Tibial nerve (tissue), 4 donors: ENCODE measurements at regions not wholly inside any gene's neighbourhood (a gene's known extent, or its start where the extent isn't known, plus 50 kb on each side); places are given as distances from the start of the nearest gene placed in this dataset.

Source experiments
- DNase-seq, 2 donors: peaks; one replicate each; pipeline ENCODE4 v3.0.0-alpha.2; 2019; ENCODE audit warnings: low spot score in 2 of 2
- H3K27ac ChIP-seq, 4 donors: fragments of 200-600 bp; sonication (generic) in 3 of 4; one replicate each; pipeline ENCODE4 v1.5.1; 2017 to 2019; ENCODE audit warnings: mild to moderate bottlenecking in 1 of 4
- H3K27me3 ChIP-seq, 2 donors: fragments of 200-600 bp; sonication (generic) in 1 of 2; one replicate each; pipeline versions ENCODE4 v1.5.1 to v1.6.0; 2017 to 2019
- H3K36me3 ChIP-seq, 3 donors: fragments of 200-600 bp; sonication (generic); one replicate each; pipeline ENCODE4 v1.5.1; 2018 to 2019
- H3K4me1 ChIP-seq, 4 donors: fragments of 200-600 bp; sonication (generic) in 3 of 4; one replicate each; pipeline ENCODE4 v1.5.1; 2017 to 2019
- H3K4me3 ChIP-seq, 4 donors: fragments of 200-600 bp; sonication (generic) in 3 of 4; one replicate each; pipeline ENCODE4 v1.5.1; 2017 to 2019; ENCODE audit warnings: mild to moderate bottlenecking in 1 of 4, moderate library complexity in 1 of 4
- H3K9me3 ChIP-seq, 4 donors: fragments of 200-600 bp; sonication (generic) in 3 of 4; one replicate each; pipeline ENCODE4 v1.5.1; 2017 to 2019
- EP300 ChIP-seq, 2 donors: sonication (generic); formaldehyde crosslinking; IDR thresholded peaks; one replicate each; pipeline ENCODE4 v1.6.1; 2017; ENCODE audit warnings: antibody characterized with exemption in 2 of 2, mild to moderate bottlenecking in 1 of 2
- POLR2A ChIP-seq, 2 donors: fragments of 450-650 bp; IDR thresholded peaks; one replicate each; pipeline ENCODE4 v1.6.1; 2017; ENCODE audit warnings: antibody characterized with exemption in 2 of 2, mild to moderate bottlenecking in 2 of 2, moderate library complexity in 2 of 2
- WGBS, 2 donors: methylation state at CpG; one replicate each; pipeline ENCODE4 v1.1.5; 2018; 5-methylcytosine and 5-hydroxymethylcytosine counted together
- TF ChIP-seq, protein P1 (sequence below), 5 experiments: fragments of 200-600 bp in 3 of 5; fragments of 450-650 bp in 2 of 5; sonication (generic) in 3 of 5; IDR thresholded peaks; one replicate each; pipeline ENCODE4 v1.5.1; 2016 to 2019; ENCODE audit warnings: antibody characterized with exemption in 5 of 5, mild to moderate bottlenecking in 3 of 5, moderate library complexity in 2 of 5

DNA sequence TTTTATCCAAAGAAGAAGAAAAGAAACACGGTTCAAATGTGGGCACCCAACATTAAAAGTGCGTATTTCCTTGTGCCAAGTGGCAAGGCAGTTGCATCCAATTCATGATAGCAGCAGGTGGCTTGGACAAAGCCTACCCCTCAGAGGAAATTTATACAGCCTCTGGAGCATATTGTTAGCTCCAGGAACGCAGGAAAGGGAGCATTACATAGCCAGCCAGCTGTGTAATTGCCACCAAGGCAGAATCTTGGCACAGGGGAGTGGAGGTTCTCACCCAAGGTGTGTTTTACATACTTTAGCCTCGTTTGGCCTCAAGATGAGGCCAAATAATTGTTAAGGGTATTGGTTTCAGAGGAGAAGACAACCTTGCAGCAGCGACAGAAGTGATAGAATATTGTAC is 526.9 kb downstream of the TMEM182 start:
- H3K4me1 ChIP-seq = peaks cover 0 to 10% (median 0%) of the 10 kb centered on the region in 4 donors
- H3K36me3 ChIP-seq = no peaks in the 10 kb centered on the region
- H3K27ac ChIP-seq = no peak overlapping the region
- H3K4me3 ChIP-seq = no peak overlapping the region
- H3K27me3 ChIP-seq = no peaks in the 10 kb centered on the region
- WGBS, 2 donors = 52 to 56% methylated on average over 5 of the region's 5 CpGs
- DNase-seq = no peak
- TF ChIP-seq EP300 (IDR thresholded peaks at IDR 0.05) (no peak), POLR2A (IDR thresholded peaks at IDR 0.05) (no peak)
- TF ChIP-seq, protein P1, sequence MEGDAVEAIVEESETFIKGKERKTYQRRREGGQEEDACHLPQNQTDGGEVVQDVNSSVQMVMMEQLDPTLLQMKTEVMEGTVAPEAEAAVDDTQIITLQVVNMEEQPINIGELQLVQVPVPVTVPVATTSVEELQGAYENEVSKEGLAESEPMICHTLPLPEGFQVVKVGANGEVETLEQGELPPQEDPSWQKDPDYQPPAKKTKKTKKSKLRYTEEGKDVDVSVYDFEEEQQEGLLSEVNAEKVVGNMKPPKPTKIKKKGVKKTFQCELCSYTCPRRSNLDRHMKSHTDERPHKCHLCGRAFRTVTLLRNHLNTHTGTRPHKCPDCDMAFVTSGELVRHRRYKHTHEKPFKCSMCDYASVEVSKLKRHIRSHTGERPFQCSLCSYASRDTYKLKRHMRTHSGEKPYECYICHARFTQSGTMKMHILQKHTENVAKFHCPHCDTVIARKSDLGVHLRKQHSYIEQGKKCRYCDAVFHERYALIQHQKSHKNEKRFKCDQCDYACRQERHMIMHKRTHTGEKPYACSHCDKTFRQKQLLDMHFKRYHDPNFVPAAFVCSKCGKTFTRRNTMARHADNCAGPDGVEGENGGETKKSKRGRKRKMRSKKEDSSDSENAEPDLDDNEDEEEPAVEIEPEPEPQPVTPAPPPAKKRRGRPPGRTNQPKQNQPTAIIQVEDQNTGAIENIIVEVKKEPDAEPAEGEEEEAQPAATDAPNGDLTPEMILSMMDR (IDR thresholded peaks at IDR 0.05) = no peak
- no peaks in the 10 kb centered on the region for H3K9me3 ChIP-seq

DNA sequence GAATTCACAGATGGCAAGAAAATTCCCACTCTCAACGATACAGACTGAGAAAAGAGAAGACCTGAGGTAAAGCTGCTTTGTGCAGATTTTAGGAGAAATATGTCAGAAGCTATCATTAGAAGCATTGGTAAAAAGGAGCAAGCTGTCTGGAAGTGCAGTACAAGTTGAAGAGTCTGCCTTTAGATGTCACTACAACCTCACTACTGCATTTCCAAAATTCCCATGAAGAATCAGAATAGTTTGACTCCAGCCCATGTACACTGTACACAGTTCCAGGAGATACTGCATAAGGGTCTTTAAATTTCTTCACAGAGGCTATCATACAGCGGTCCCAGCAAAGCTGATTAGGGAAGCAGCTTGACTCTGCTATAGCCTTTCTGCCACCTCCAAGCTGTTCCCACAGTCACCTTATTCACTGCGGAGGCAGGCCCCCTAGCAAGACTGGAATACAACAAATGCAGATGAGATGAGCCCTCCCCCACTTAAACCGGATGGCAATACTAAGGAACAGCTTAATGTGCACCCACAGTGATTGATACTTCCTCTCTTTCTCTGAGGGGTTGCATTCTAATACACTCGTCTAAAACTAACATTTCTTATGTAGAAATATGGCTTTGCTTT is 527.4 kb downstream of the TMEM182 start:
- peaks cover 0 to 10% (median 0%) of the 10 kb centered on the region in 4 donors for H3K4me1 ChIP-seq
- no peak for DNase-seq
- H3K4me3 ChIP-seq = no peak overlapping the region
- TF ChIP-seq, protein P1 (IDR thresholded peaks at IDR 0.05) = no peak
- TF ChIP-seq EP300 (IDR thresholded peaks at IDR 0.05) (no peak), POLR2A (IDR thresholded peaks at IDR 0.05) (no peak)
- no peaks in the 10 kb centered on the region for H3K9me3 ChIP-seq
- H3K27me3 ChIP-seq = no peaks in the 10 kb centered on the region
- WGBS, 2 donors = 24 to 25% methylated on average over 5 of the region's 5 CpGs
- no peaks in the 10 kb centered on the region for H3K36me3 ChIP-seq
- H3K27ac ChIP-seq = no peak overlapping the region

DNA sequence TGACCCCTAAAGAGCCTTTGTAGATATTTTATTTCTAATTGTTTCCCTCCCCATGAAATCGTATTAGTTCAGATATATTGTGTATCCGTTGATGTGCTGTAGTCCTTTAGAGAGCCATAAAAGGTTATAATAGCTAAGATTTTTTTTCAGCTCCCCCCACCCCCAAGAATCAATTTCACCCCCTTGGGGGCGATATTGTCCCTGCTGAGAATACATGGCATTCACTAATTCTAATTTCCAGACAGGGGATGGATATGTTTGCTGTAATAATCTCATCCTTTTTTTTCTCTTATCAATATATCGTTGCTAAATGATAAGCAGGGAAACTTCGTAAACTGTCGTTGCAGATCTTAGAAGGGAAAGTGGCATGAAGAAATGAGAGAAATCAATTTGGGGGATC is 530.7 kb downstream of the TMEM182 start:
- 42 to 55% methylated on average over 6 of the region's 6 CpGs for WGBS, 2 donors

DNA sequence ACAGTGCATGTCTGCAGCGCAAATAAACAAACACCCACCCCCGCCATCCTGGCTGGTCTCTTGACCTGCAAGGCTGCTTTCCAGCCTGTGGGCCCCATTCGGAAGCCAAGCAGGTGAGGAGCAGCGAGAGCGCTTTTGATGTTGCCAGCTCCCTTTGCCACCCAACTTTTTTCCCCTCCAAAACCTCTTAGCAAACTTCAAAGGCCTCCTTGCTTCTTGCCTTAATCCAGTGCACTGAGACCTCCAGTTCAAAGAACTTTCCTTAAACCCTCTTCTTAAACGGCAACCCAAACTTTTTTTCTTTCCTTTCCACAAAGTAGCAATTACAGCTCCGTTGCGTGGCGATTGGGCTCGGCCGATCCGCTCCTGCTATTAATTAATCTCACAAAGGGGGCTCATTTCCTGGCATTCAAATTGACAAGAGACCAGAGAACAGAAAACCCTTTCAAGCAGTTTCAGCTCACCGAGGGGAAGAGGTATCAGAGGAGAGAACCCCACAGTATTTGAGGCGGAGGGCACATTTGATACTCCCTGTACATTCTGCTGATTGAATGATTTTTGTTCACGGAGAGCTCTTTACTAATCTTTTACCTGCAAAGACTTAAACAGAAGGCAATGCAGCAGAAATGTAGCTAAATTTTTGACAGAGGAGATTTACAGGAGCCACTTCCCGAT is 531.4 kb downstream of the TMEM182 start:
- Histone ChIP-seq H3K4me3 (no peak overlapping the region), H3K27me3 (no peaks in the 10 kb centered on the region), H3K27ac (no peak overlapping the region), H3K4me1 (peaks cover 0 to 10% (median 0%) of the 10 kb centered on the region in 4 donors), H3K9me3 (no peaks in the 10 kb centered on the region), H3K36me3 (no peaks in the 10 kb centered on the region)
- WGBS, 2 donors = 10 to 13% methylated on average over 16 of the region's 16 CpGs
- no peak for DNase-seq
- TF ChIP-seq, protein P1 (IDR thresholded peaks at IDR 0.05) = no peak
- no peak for TF ChIP-seq POLR2A (IDR thresholded peaks at IDR 0.05)
- TF ChIP-seq EP300 (IDR thresholded peaks at IDR 0.05) = no peak

More for the DNA sequence above, 530.7 kb downstream of the TMEM182 start:
- H3K4me3 ChIP-seq = no peak overlapping the region
- no peak for DNase-seq
- TF ChIP-seq EP300 (IDR thresholded peaks at IDR 0.05) (no peak), POLR2A (IDR thresholded peaks at IDR 0.05) (no peak)
- TF ChIP-seq, protein P1 (IDR thresholded peaks at IDR 0.05) = no peak
- peaks cover 0 to 10% (median 0%) of the 10 kb centered on the region in 4 donors for H3K4me1 ChIP-seq
- no peaks in the 10 kb centered on the region for H3K27me3 ChIP-seq
- H3K27ac ChIP-seq = no peak overlapping the region
- no peaks in the 10 kb centered on the region for H3K36me3 ChIP-seq
- H3K9me3 ChIP-seq = no peaks in the 10 kb centered on the region

DNA sequence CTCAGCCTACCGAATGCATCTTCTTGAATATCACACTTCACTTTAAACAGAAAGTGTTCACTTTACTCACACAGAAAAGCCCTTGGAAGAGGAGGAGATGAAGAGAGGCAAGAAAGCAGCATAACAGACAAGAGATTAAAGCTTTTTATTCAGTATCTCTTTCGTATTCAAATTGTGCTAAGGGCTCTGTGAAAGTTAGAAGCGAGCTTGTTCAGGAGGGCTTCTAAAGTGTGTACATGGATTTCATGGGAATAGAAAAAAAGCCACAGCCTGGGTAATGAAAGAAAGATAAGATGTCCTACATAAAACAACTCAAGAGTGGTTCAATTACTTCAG is 531.9 kb downstream of the TMEM182 start:
- no peak for DNase-seq
- no peaks in the 10 kb centered on the region for H3K36me3 ChIP-seq
- WGBS, 2 donors = 20 to 31% methylated on average over 3 of the region's 3 CpGs
- peaks cover 0 to 10% (median 0%) of the 10 kb centered on the region in 4 donors for H3K4me1 ChIP-seq
- H3K9me3 ChIP-seq = no peaks in the 10 kb centered on the region
- H3K4me3 ChIP-seq = no peak overlapping the region
- H3K27ac ChIP-seq = no peak overlapping the region
- no peaks in the 10 kb centered on the region for H3K27me3 ChIP-seq
- TF ChIP-seq EP300 (IDR thresholded peaks at IDR 0.05) = no peak
- no peak for TF ChIP-seq POLR2A (IDR thresholded peaks at IDR 0.05)
- TF ChIP-seq, protein P1 (IDR thresholded peaks at IDR 0.05) = no peak
